Colonic mucosa (tissue), 4 donors: ENCODE measurements at regions not wholly inside any gene's neighbourhood (a gene's known extent, or its start where the extent isn't known, plus 50 kb on each side); places are given as distances from the start of the nearest gene placed in this dataset.

Source experiments
- DNase-seq: peaks from one replicate; pipeline ENCODE4 v3.0.0-alpha.2; 2020
- H3K27ac ChIP-seq: fragments of 200-600 bp; one replicate; pipeline ENCODE4 v1.8.0; 2021
- H3K27me3 ChIP-seq: fragments of 200-600 bp; one replicate; pipeline ENCODE4 v1.8.0; 2021
- H3K36me3 ChIP-seq: fragments of 200-600 bp; one replicate; pipeline ENCODE4 v1.8.0; 2021
- H3K4me1 ChIP-seq: fragments of 200-600 bp; one replicate; pipeline ENCODE4 v1.8.0; 2021; ENCODE audit warnings: mild to moderate bottlenecking
- H3K4me3 ChIP-seq: fragments of 200-600 bp; one replicate; pipeline ENCODE4 v1.8.0; 2021
- H3K9ac ChIP-seq, 2 donors: one replicate each; pipeline ENCODE4 v1.7.0; 2013; ENCODE audit warnings: control low read depth in 2 of 2, low read depth in 2 of 2, low read length in 2 of 2
- H3K9me3 ChIP-seq: fragments of 200-600 bp; one replicate; pipeline ENCODE4 v1.8.0; 2021
- intact Hi-C: fragments of 100-400 bp; cut with DNase I; formaldehyde crosslinking; loops from one replicate; pipeline ENCODE4 v1.14.1; 2022
- TF ChIP-seq, protein P1 (sequence below): fragments of 200-600 bp; IDR thresholded peaks from one replicate; pipeline ENCODE4 v1.8.0; 2022; ENCODE audit warnings: antibody characterized with exemption, mild to moderate bottlenecking
- donor health status: healthy.
- donor health status: DM: no; HTN: no; CAD: no.
- donor health status: DM: no; HTN: no; CAD: no.

DNA sequence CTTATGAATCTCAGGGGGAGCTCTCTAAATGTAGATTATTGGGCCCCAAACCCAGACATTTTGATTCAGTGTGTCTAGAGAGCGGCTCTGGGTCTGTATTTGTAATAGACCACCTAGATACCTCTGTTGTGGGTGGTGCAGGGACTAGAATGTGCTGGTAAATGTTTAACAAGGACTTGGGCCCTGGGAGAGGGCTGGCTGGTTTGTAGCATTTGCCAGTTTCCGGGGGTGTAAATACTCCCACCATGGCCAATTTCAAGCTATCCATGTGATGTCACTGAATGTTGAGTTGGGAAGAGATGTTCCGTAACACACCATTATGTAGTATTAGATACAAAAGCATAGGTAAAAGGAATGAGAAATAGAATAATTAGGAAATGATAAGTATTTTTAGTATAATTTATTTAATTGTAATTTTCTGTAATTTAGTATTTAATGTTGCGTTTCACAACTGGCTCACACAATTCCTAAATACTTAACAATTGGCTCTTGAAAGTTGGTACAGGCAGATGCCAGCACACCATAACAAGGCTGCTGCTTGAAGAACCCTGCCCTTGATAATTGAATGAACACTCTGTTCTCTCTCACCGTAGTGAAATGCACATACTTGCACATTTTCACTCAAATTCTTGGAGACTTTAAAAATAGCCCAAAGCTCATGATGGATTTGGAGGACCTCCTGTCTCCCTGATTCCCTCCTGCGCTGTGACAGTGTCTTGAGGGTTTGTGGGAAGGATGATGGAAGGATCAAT lies 359.2 kb upstream of the PROK2 start:
- no peaks in the 10 kb centered on the region for H3K9me3 ChIP-seq
- H3K27me3 ChIP-seq, result no peaks in the 10 kb centered on the region
- no peak overlapping the region for H3K4me3 ChIP-seq
- no peak for DNase-seq
- intact Hi-C loops, result no loop called here
- no peaks in the 10 kb centered on the region for H3K36me3 ChIP-seq
- no peak overlapping the region for H3K9ac ChIP-seq
- TF ChIP-seq, protein P1, sequence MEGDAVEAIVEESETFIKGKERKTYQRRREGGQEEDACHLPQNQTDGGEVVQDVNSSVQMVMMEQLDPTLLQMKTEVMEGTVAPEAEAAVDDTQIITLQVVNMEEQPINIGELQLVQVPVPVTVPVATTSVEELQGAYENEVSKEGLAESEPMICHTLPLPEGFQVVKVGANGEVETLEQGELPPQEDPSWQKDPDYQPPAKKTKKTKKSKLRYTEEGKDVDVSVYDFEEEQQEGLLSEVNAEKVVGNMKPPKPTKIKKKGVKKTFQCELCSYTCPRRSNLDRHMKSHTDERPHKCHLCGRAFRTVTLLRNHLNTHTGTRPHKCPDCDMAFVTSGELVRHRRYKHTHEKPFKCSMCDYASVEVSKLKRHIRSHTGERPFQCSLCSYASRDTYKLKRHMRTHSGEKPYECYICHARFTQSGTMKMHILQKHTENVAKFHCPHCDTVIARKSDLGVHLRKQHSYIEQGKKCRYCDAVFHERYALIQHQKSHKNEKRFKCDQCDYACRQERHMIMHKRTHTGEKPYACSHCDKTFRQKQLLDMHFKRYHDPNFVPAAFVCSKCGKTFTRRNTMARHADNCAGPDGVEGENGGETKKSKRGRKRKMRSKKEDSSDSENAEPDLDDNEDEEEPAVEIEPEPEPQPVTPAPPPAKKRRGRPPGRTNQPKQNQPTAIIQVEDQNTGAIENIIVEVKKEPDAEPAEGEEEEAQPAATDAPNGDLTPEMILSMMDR, result no peak
- H3K4me1 ChIP-seq, result no peaks in the 10 kb centered on the region
- H3K27ac ChIP-seq, result no peak overlapping the region

DNA sequence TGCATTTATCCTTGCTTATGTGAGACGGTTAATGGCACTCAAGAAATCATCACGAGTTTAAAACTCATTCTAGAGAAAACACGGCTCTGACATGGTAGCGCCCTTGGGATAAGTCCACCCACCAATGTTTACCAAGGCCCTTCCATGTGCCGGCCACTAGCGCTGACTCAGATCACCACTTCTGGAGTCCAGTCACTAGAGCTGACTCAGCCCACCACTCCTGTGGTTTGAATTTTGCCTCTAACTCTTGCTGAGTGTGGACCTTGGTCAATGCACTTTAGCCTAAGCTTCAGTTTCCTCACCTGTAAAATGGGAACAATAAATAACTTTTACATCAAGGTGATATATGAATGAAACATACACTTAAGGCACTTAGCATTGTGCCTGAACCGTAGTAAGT lies 358.4 kb upstream of the PROK2 start:
- Histone ChIP-seq H3K4me1 (no peaks in the 10 kb centered on the region), H3K9me3 (no peaks in the 10 kb centered on the region), H3K9ac (no peak overlapping the region), H3K27ac (no peak overlapping the region), H3K4me3 (no peak overlapping the region), H3K27me3 (no peaks in the 10 kb centered on the region), H3K36me3 (no peaks in the 10 kb centered on the region)
- TF ChIP-seq, protein P1, result no peak
- DNase-seq, result no peak
- intact Hi-C loops, result no loop called here

DNA sequence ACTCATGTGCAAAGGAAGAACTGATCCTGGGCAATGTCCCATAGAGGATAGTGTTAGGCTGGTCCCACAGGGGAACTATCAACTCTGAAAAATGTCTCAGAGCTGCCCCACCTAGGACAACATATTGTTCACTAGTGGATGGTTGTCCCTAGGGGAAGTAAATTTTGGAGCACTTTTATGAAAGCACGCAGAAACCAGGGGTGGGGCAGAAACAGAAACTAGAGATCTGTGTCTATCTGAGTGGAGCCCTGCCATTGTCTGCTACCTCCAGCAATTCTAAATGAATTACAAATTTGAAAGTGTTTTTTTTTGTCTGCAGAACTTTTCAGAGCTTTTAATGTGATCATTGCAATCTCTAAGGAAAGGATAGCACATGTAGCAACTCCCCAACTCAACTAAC lies 357.1 kb upstream of the PROK2 start:
- DNase-seq, result no peak
- no peak overlapping the region for H3K4me3 ChIP-seq
- H3K27me3 ChIP-seq, result no peaks in the 10 kb centered on the region
- H3K36me3 ChIP-seq, result no peaks in the 10 kb centered on the region
- TF ChIP-seq, protein P1, result no peak
- H3K4me1 ChIP-seq, result no peaks in the 10 kb centered on the region
- no peak overlapping the region for H3K27ac ChIP-seq
- H3K9me3 ChIP-seq, result no peaks in the 10 kb centered on the region
- H3K9ac ChIP-seq, result no peak overlapping the region
- intact Hi-C loops, result no loop called here

DNA sequence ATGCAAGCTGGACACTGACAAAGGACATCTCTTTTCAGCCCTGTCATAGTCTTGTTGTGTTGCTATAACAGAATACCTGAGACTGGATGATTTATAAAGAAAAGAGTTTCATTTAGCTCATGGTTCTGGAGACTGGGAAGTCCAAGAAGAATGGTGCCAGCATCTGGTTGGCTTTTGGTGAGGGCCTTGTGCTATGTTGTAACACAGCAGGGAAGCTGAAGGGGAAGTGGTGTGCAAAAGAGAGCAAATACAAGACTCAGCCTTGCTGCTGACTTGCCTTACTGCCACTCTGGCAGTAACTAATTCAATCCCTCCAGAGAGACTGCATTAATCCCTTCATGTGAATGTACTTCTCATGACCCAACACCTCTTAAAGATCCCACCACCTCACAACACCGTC lies 356.3 kb upstream of the PROK2 start:
- intact Hi-C loops, result no loop called here

DNA sequence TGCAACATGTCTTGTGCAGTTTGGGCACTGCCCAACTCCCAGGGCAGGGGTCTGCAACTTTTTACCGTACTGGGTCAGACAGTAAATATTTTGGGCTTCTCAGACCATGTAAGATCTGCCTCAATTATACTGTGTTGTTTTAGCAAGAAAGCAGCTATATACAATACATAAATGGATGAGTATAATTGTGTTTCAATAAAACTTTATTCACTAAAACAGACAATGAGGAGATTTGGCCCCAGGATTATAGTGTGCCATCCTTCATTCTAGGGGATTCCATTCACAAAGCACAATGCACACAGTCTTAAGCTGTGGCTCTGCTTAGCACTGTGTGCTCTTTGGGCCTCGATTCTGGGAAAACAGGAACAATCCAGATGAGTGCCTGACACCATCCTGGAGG lies 354.4 kb upstream of the PROK2 start:
- Histone ChIP-seq H3K36me3 (no peaks in the 10 kb centered on the region), H3K27me3 (no peaks in the 10 kb centered on the region), H3K9ac (no peak overlapping the region), H3K4me3 (no peak overlapping the region), H3K9me3 (no peaks in the 10 kb centered on the region), H3K4me1 (no peaks in the 10 kb centered on the region), H3K27ac (no peak overlapping the region)
- no peak for DNase-seq
- intact Hi-C loops, result no loop called here
- TF ChIP-seq, protein P1, result no peak

More for the DNA sequence above, 356.3 kb upstream of the PROK2 start:
- no peaks in the 10 kb centered on the region for H3K36me3 ChIP-seq
- H3K4me1 ChIP-seq, result no peaks in the 10 kb centered on the region
- H3K9me3 ChIP-seq, result no peaks in the 10 kb centered on the region
- H3K9ac ChIP-seq, result no peak overlapping the region
- no peak overlapping the region for H3K4me3 ChIP-seq
- H3K27ac ChIP-seq, result no peak overlapping the region
- TF ChIP-seq, protein P1, result no peak
- DNase-seq, result no peak
- no peaks in the 10 kb centered on the region for H3K27me3 ChIP-seq
